Neuronal stem cell (in vitro differentiated cells): ENCODE measurements at regions not wholly inside any gene's neighbourhood (a gene's known extent, or its start where the extent isn't known, plus 50 kb on each side); places are given as distances from the start of the nearest gene placed in this dataset.
A peak's percentile ranks its signal among the peaks of the same experiment; 100 is the strongest.

Experiments
- DNase-seq: peaks from one replicate; pipeline ENCODE4 v3.0.0-alpha.2; 2013; ENCODE audit warnings: low spot score
- H2AFZ ChIP-seq: one replicate; pipeline ENCODE4 v1.6.1; 2013; ENCODE audit warnings: mild to moderate bottlenecking, low read length, inconsistent platforms
- H2AK5ac ChIP-seq: 2 replicates; pipeline ENCODE4 v1.6.1; 2013; ENCODE audit warnings: low read depth, mild to moderate bottlenecking, inconsistent platforms, low read length, moderate library complexity, mixed read lengths
- H2BK120ac ChIP-seq: 2 replicates; pipeline ENCODE4 v1.6.1; 2013; ENCODE audit warnings: low read depth, mild to moderate bottlenecking, inconsistent platforms, low read length, moderate library complexity, mixed read lengths
- H2BK12ac ChIP-seq: one replicate; pipeline ENCODE4 v1.6.1; 2013; ENCODE audit warnings: low read length, inconsistent platforms
- H2BK15ac ChIP-seq: 2 replicates; pipeline ENCODE4 v1.6.1; 2013; ENCODE audit warnings: mild to moderate bottlenecking, low read length, inconsistent platforms, mixed read lengths
- H2BK5ac ChIP-seq: one replicate; pipeline ENCODE4 v1.6.1; 2013; ENCODE audit warnings: inconsistent platforms, mild to moderate bottlenecking, low read length, moderate library complexity
- H3K14ac ChIP-seq: one replicate; pipeline ENCODE4 v1.6.1; 2013; ENCODE audit warnings: low read length, inconsistent platforms
- H3K18ac ChIP-seq: 2 replicates; pipeline ENCODE4 v1.6.1; 2013; ENCODE audit warnings: low read length, inconsistent platforms
- H3K23ac ChIP-seq: 2 replicates; pipeline ENCODE4 v1.6.1; 2013; ENCODE audit warnings: low read depth, mild to moderate bottlenecking, mixed read lengths, low read length, inconsistent platforms; ENCODE audit not compliant: poor library complexity
- H3K27ac ChIP-seq: replicated peaks from 3 replicates; pipeline ENCODE4 v1.5.1; 2013; ENCODE audit warnings: low read length, inconsistent platforms
- H3K27me3 ChIP-seq, 3 experiments: 2 replicates each; pipeline ENCODE4 v1.6.1; 2013; ENCODE audit warnings: low read length in 3 of 3, mild to moderate bottlenecking in 2 of 3, inconsistent platforms in 1 of 3, low read depth in 1 of 3, mixed read lengths in 1 of 3, moderate library complexity in 1 of 3; ENCODE audit not compliant: control insufficient read depth in 3 of 3, insufficient read depth in 3 of 3
- H3K36me3 ChIP-seq, 2 donors: replicated peaks in 1 of 2; 2 replicates each; pipeline ENCODE4 v1.6.1; 2013; ENCODE audit warnings: low read length in 2 of 2; ENCODE audit not compliant: control insufficient read depth in 2 of 2, insufficient read depth in 2 of 2
- H3K4ac ChIP-seq: 2 replicates; pipeline ENCODE4 v1.6.1; 2013; ENCODE audit warnings: inconsistent platforms, mild to moderate bottlenecking, low read length, moderate library complexity
- H3K4me1 ChIP-seq, 2 donors: 1 replicate in 1 of 2; 2 replicates in 1 of 2; pipeline ENCODE4 v1.6.1; 2013; ENCODE audit warnings: low read length in 2 of 2, low read depth in 1 of 2; ENCODE audit not compliant: control insufficient read depth in 2 of 2, insufficient read depth in 1 of 2
- H3K4me2 ChIP-seq: one replicate; pipeline ENCODE4 v1.6.1; 2013; ENCODE audit warnings: mild to moderate bottlenecking, low read length, inconsistent platforms; ENCODE audit not compliant: insufficient read depth, poor library complexity, severe bottlenecking
- H3K4me3 ChIP-seq, 2 donors: 2 replicates each; pipeline ENCODE4 v1.5.1; 2013; ENCODE audit warnings: low read length in 2 of 2, mild to moderate bottlenecking in 2 of 2, inconsistent platforms in 1 of 2, moderate library complexity in 1 of 2
- H3K79me1 ChIP-seq: one replicate; pipeline ENCODE4 v1.6.1; 2013; ENCODE audit warnings: low read depth, mild to moderate bottlenecking, inconsistent platforms, low read length, moderate library complexity
- H3K9ac ChIP-seq: one replicate; pipeline ENCODE4 v1.6.1; 2013; ENCODE audit warnings: mild to moderate bottlenecking, low read depth, low read length, inconsistent platforms; ENCODE audit not compliant: poor library complexity
- H3K9me3 ChIP-seq, 2 donors: replicated peaks in 1 of 2; 2 replicates each; pipeline versions ENCODE3 to v1.6.1; 2013; ENCODE audit warnings: low read length in 2 of 2, mild to moderate bottlenecking in 2 of 2, inconsistent platforms in 1 of 2, low read depth in 1 of 2, mixed read lengths in 1 of 2, moderate library complexity in 1 of 2; ENCODE audit not compliant: control insufficient read depth in 2 of 2, insufficient read depth in 1 of 2
- H4K8ac ChIP-seq: one replicate; pipeline ENCODE4 v1.6.1; 2013; ENCODE audit warnings: low read depth, mild to moderate bottlenecking, inconsistent platforms, low read length, moderate library complexity
- H4K91ac ChIP-seq: one replicate; pipeline ENCODE4 v1.6.1; 2013; ENCODE audit warnings: low read length, low read depth, mild to moderate bottlenecking, inconsistent platforms; ENCODE audit not compliant: poor library complexity
- WGBS, 2 donors: extraction: QIAGEN DNeasy Blood & Tissue Kit; methylation state at CpG; one replicate each; pipeline ENCODE4 v1.1.7; 2013; ENCODE audit warnings: missing lambda C conversion rate in 2 of 2, mixed read lengths in 1 of 2; ENCODE audit not compliant: insufficient read length in 2 of 2, insufficient replicate concordance in 1 of 2; ENCODE audit errors: extremely low coverage in 2 of 2; 5-methylcytosine and 5-hydroxymethylcytosine counted together

DNA sequence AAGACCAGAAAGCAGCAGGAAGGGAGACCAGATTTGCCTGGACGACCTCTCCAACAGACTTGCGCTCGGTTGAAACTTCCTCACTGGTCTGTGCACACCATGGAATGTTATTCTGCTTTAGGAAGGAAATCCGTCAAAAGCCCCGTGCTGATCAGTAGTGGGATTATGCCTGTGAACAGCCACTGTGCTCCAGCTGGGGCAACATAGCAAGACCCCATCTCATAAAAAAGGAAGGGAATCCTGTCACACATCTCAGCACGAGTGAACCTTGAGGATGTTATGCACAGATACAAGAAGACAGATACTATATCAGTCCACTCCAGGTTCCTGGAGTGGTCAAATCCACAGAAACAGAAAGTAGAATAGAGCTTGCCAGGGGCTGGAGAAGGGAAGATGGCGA is 86.9 kb upstream of the FOXC1 start:
- Histone ChIP-seq H3K9me3 (no peaks in the 10 kb centered on the region), H4K8ac (no peak overlapping the region), H3K36me3 (no peaks in the 10 kb centered on the region), H3K4me2 (no peak overlapping the region), H2AK5ac (no peak overlapping the region), H4K91ac (no peak overlapping the region), H3K27me3 (peaks cover 0 to 6% (median 0%) of the 10 kb centered on the region in 3 experiments), H3K18ac (no peak overlapping the region), H3K14ac (no peak overlapping the region), H2BK15ac (no peak overlapping the region), H2AFZ (no peak overlapping the region), H3K4ac (no peak overlapping the region), H3K79me1 (no peaks in the 10 kb centered on the region), H2BK12ac (no peak overlapping the region), H2BK120ac (no peak overlapping the region), H3K4me3 (no peak overlapping the region), H3K27ac (no peak overlapping the region), H3K23ac (no peak overlapping the region), H3K9ac (no peak overlapping the region), H2BK5ac (no peak overlapping the region), H3K4me1 (peaks cover 10% of the 10 kb centered on the region in 2 donors)
- no peak for DNase-seq
- no CpG with 5 or more reads among the region's 7 CpGs for WGBS, 2 donors

DNA sequence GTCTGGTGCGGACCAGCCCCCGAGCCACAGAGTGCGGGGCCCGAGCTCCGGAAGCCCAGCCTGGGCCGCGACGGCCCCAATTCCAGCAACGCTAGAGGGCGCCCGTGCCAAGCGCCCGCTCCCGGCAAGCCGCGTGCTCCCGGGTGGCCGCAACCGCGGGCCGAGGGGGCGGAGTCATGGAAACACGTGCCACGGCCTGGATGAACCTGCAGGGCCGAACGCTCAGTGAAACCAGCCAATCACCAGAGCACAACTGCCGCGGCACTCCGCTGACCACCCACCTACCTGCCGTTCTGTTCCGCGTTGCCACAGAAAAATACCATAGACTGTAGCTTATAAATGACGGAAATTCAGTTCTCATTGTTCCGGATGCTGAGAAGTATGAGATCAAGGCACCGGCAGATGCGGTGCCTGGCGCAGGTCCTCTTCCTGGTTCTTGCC is 85.7 kb upstream of the FOXC1 start:
- Histone ChIP-seq H3K14ac (no peak overlapping the region), H3K27ac (no peak overlapping the region), H3K27me3 (peaks cover 0 to 6% (median 0%) of the 10 kb centered on the region in 3 experiments), H3K79me1 (no peaks in the 10 kb centered on the region), H3K4ac (no peak overlapping the region), H3K4me3 (no peak overlapping the region), H2AFZ (no peak overlapping the region), H3K4me1 (peaks cover 10% of the 10 kb centered on the region in 2 donors), H3K9ac (no peak overlapping the region), H2BK12ac (no peak overlapping the region), H3K36me3 (no peaks in the 10 kb centered on the region), H3K4me2 (no peak overlapping the region), H3K18ac (peak overlapping the region; percentile 33), H2BK120ac (no peak overlapping the region), H4K91ac (no peak overlapping the region), H4K8ac (no peak overlapping the region), H2AK5ac (no peak overlapping the region), H3K23ac (no peak overlapping the region), H3K9me3 (no peaks in the 10 kb centered on the region), H2BK5ac (no peak overlapping the region), H2BK15ac (no peak overlapping the region)
- WGBS, 2 donors, result no CpG with 5 or more reads among the region's 37 CpGs
- peak; percentile 43 for DNase-seq

DNA sequence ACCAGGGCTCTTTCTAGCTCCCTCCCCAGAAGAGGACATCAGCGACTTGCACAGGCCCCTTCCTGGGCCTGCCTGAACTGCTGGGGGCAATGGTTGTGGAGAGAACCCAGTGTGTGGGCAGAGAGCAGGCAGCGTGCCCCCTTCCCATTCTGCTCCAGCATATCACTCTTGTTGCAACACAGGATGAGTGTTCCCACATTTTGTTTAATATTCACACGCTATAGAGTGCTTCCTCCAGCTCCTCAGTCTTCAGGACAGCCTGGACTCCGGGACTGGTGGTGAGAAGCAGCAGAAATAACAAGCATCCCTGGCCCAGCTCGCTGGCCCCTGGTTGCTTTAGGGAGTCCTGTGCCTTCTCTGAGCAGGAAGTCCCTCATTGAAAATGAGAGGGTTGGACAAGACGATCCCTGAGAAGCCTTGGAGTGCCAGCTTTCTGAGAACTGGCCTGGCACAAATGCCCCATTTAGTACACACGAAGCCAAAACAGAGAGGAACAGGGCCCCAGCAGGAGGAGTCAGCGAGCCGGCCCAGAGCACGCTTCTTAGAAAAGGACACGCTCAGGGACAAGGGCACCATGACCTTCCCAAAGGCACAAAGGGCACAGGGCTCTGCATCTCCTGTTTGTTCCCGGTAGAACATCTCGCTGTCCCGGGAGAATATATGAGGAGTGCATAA is 84.2 kb upstream of the FOXC1 start:
- Histone ChIP-seq H3K4me2 (no peak overlapping the region), H3K27me3 (peaks cover 0 to 6% (median 0%) of the 10 kb centered on the region in 3 experiments), H2BK12ac (no peak overlapping the region), H4K8ac (no peak overlapping the region), H3K14ac (no peak overlapping the region), H3K23ac (no peak overlapping the region), H3K79me1 (no peaks in the 10 kb centered on the region), H3K4me1 (peaks cover 10% of the 10 kb centered on the region in 2 donors), H2BK5ac (peak overlapping the region; percentile 72), H2BK120ac (no peak overlapping the region), H2AK5ac (peak overlapping the region; percentile 51), H3K9me3 (no peaks in the 10 kb centered on the region), H3K4ac (no peak overlapping the region), H3K18ac (peak overlapping the region; percentile 44), H2AFZ (no peak overlapping the region), H3K36me3 (no peaks in the 10 kb centered on the region), H3K27ac (no peak overlapping the region), H3K9ac (no peak overlapping the region), H4K91ac (no peak overlapping the region), H3K4me3 (no peak overlapping the region), H2BK15ac (no peak overlapping the region)
- DNase-seq, result no peak
- no CpG with 5 or more reads among the region's 14 CpGs for WGBS, 2 donors

DNA sequence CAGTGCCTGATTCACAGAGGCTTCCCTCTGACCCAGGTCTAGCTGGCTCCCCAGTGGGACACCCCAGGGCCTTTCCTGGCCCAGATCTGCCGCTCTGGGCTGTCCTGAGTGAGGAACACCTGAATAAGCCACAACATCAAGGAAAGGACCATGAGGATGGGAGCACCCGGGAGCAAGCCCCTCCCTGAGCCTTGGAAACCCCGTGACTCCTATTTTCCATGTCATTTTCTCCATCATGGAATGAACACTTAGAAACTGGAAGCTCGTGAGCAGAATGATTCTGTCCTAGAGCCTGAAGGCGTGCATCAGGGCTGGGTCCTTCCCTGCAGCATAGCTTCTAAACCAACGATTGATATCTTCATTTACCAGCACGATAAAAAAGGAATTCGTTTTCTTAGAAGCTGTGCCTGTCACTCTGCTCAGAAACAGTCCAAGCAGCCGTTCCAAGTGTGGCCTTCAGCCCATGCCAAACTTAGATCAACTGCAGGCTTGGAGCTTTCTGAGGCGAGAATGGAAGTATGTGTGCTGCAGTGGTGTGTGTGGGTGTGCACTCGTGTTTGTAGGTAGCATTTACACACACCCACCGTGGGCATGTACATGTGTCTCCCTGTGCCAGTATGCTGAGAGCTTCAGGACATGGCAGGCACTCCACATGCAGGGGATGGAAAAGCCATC is 83.2 kb upstream of the FOXC1 start:
- Histone ChIP-seq H2BK12ac (peak overlapping the region; percentile 91), H3K18ac (peak overlapping the region; percentile 79), H3K4me3 (no peak overlapping the region), H3K4me1 (peaks cover 10% of the 10 kb centered on the region in 2 donors), H4K91ac (no peak overlapping the region), H3K14ac (no peak overlapping the region), H2AFZ (peak overlapping the region; percentile 88), H2BK120ac (no peak overlapping the region), H3K36me3 (no peaks in the 10 kb centered on the region), H3K9me3 (no peaks in the 10 kb centered on the region), H3K4me2 (no peak overlapping the region), H2AK5ac (peak overlapping the region; percentile 48), H3K4ac (no peak overlapping the region), H2BK5ac (peak overlapping the region; percentile 49), H3K27me3 (peaks cover 0 to 6% (median 0%) of the 10 kb centered on the region in 3 experiments), H3K27ac (no peak overlapping the region), H4K8ac (no peak overlapping the region), H3K23ac (no peak overlapping the region), H3K79me1 (no peaks in the 10 kb centered on the region), H2BK15ac (peak overlapping the region; percentile 93), H3K9ac (peak overlapping the region; percentile 32)
- DNase-seq, result no peak
- WGBS, 2 donors, result no CpG with 5 or more reads among the region's 12 CpGs
